ENCODE measurements at regions not wholly inside any gene's neighbourhood (a gene's known extent, or its start where the extent isn't known, plus 50 kb on each side); places are given as distances from the start of the nearest gene placed in this dataset.

DNA sequence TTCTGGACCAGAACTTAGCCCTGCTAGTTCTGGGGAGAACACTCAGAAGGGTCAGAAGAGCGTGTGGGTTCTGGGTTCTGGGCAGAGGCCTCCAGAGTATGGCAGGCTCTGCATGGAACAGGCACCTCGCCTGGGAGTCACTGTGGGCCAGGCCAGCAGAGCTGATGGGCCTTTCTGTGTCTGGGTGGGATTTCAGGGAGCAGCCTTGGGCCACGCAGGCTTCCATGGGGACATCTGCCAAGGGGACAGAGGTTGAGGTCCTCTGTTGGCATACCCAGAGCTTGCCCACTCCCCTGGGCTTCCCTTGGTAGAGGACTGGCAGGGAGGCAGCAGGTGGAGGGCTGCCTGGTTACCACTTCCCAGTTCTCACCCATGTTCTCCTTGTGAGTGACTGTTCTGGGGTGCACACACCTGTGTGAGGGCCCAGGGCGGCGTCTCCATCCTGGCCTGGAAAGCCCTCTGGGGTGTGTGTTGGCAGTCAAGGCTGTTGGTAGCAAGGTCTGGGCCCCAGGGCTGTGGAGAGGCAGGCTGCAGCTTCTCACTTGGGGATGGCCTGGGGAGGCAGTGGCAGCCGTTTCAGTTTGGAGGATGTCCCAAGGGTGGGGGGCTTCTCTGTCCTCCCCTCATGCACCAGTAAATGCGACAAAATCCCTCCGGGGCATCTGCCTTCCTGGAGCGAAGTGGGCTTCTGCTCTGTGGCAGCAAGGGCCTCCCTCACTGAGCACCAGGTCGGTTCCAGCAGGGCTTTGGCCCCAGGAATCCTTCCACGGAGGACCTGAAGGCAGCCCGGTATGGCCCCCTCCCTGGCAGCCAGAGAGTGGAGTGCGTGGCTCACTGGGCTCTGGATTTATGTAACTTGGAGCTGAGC, 74.6 kb upstream of the HDAC4 start:
- Histone ChIP-seq H3K4me1 (ENCODE audit: control insufficient read depth, insufficient read depth, low read length) (no peaks in the 10 kb centered on the region), H3K27me3 (ENCODE audit: control insufficient read depth, insufficient read depth, low read length) (no peaks in the 10 kb centered on the region), H3K4me3 (ENCODE audit: low read length) (no peak overlapping the region), H3K36me3 (ENCODE audit: control insufficient read depth, insufficient read depth, low read length) (no peaks in the 10 kb centered on the region), H3K27ac (ENCODE audit: low read depth, low read length) (no peak overlapping the region), H3K9ac (ENCODE audit: low read length) (no peak overlapping the region)

- no peaks in the 10 kb centered on the region for H3K27me3 ChIP-seq (ENCODE audit: control insufficient read depth, insufficient read depth, low read length)
- no peak overlapping the region for H3K27ac ChIP-seq (ENCODE audit: low read depth, low read length)
- H3K4me3 ChIP-seq (ENCODE audit: low read length) = no peak overlapping the region
- H3K36me3 ChIP-seq (ENCODE audit: control insufficient read depth, insufficient read depth, low read length) = no peaks in the 10 kb centered on the region
- no peaks in the 10 kb centered on the region for H3K4me1 ChIP-seq (ENCODE audit: control insufficient read depth, insufficient read depth, low read length)
- H3K9ac ChIP-seq (ENCODE audit: low read length) = no peak overlapping the region
Measured at GRCh38 chr2:239473211-239473805, 72.5 kb upstream of the HDAC4 start.

DNA sequence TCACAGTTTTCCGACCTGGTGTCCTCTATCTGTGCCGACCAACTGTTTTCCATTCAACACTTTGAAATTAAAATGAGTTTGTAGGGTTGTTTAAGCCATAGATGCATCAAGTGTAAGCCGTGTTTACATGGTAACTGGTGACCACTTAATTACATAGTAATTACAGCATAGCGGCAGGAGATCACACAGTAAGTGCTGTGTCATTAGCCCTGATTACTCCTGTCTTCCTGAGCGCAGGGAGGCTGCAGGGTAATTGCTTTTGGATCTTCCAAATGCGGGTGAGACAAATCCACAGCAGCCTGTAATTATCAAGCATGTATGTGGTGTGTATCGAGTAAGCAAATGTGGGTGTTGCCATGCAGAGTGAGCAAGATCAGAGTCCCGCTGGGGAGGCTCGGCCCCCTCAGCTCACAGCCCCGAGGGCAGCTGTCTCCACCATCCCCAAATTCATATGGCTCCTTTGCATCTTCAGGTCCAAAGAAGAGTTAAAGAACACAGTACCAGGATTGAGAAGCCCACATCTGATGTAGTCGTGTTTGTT, 71.5 kb upstream of the HDAC4 start:
- no peaks in the 10 kb centered on the region for H3K27me3 ChIP-seq (ENCODE audit: control insufficient read depth, insufficient read depth, low read length)

DNA sequence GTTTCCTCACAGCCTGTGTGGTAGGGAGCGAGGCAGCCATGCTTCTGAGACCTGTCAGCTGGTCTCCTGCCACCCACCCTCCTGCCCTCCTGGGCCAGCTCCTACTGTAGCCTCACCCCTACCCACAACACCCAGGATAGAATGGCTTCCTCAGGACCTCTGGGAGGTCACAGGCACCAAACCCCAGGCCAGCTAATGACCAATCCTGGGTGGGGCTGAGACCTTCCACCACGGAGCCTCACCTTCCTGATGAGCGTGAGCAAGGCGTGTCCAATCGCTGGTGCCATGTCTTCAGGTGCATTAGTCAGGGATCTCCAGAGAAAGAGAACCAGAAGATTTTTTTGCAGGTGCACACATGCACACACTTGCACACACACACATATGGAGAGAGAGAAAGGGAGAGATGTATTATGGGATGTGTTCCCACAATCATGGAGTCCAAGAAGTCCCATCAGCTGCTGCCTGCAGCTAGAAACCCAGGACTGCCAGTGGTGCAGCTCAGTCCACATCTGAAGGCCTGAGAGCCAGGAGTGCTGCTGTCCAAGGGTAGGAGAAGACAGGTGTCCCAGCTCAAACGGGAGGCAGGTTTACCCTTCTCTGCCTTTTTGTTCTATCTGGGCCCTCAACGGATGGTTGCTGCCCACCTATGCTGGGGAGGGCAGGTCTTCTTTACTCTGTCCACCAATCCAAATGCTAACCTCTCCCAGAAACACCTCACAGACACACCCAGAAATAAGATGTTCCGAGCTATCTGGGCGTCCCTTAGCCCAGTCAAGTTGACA, 70.4 kb upstream of the HDAC4 start:
- H3K4me1 ChIP-seq (ENCODE audit: control insufficient read depth, insufficient read depth, low read length) = no peaks in the 10 kb centered on the region
- no peaks in the 10 kb centered on the region for H3K27me3 ChIP-seq (ENCODE audit: control insufficient read depth, insufficient read depth, low read length)
- H3K4me3 ChIP-seq (ENCODE audit: low read length) = no peak overlapping the region
- H3K27ac ChIP-seq (ENCODE audit: low read depth, low read length) = no peak overlapping the region
- H3K9ac ChIP-seq (ENCODE audit: low read length) = no peak overlapping the region
- H3K36me3 ChIP-seq (ENCODE audit: control insufficient read depth, insufficient read depth, low read length) = no peaks in the 10 kb centered on the region

More for the DNA sequence above, 71.5 kb upstream of the HDAC4 start:
- Histone ChIP-seq H3K4me1 (ENCODE audit: control insufficient read depth, insufficient read depth, low read length) (no peaks in the 10 kb centered on the region), H3K27ac (ENCODE audit: low read depth, low read length) (no peak overlapping the region), H3K36me3 (ENCODE audit: control insufficient read depth, insufficient read depth, low read length) (no peaks in the 10 kb centered on the region), H3K9ac (ENCODE audit: low read length) (no peak overlapping the region), H3K4me3 (ENCODE audit: low read length) (no peak overlapping the region)

- H3K27ac ChIP-seq (ENCODE audit: low read depth, low read length) = no peak overlapping the region
- no peaks in the 10 kb centered on the region for H3K36me3 ChIP-seq (ENCODE audit: control insufficient read depth, insufficient read depth, low read length)
- no peaks in the 10 kb centered on the region for H3K4me1 ChIP-seq (ENCODE audit: control insufficient read depth, insufficient read depth, low read length)
- H3K27me3 ChIP-seq (ENCODE audit: control insufficient read depth, insufficient read depth, low read length) = no peaks in the 10 kb centered on the region
- H3K4me3 ChIP-seq (ENCODE audit: low read length) = no peak overlapping the region
- no peak overlapping the region for H3K9ac ChIP-seq (ENCODE audit: low read length)
Measured at GRCh38 chr2:239470151-239470900, 69.5 kb upstream of the HDAC4 start.

DNA sequence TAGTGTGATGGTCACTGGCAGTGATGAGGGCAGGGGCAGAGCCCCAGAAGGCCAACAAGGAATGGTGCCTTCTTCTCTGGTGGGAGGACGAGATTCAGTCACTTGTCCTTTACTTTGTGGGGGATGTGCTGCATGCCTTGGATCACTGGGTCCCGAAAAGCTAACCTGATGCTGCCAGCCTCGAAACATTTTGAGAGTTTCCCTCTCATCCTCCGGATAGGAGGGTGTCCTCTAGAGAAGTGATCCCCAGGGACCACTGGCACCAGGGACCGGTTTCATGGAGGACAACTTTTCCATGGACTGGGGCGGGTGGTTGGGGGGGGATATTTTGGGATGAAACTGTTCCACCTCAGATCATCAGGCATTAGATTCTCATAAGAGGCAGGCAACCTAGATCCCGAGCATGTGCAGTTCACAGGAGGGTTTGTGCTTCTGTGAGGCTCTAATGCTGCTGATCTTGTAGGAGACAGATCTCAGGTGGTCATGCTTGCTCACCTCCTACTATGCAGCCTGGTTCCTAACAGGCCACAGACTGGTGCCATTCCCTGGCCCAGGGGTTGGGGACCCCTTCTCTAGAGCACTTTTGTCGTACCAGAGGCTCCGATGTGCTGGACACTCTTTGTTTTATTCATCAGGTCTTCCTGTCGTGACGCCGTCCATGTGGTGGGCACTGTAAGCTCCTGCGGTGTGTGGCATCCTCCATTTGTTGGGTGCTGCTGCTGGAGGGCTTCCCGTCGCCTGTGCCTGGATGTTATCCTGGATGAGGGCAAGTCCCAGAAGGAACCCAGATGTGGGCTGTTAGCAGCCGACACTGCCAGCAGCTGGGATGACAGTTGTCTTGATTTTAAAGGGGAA, 68.5 kb upstream of the HDAC4 start:
- no peak overlapping the region for H3K4me3 ChIP-seq (ENCODE audit: low read length)
- no peaks in the 10 kb centered on the region for H3K27me3 ChIP-seq (ENCODE audit: control insufficient read depth, insufficient read depth, low read length)
- no peak overlapping the region for H3K27ac ChIP-seq (ENCODE audit: low read depth, low read length)
- no peak overlapping the region for H3K9ac ChIP-seq (ENCODE audit: low read length)
- H3K36me3 ChIP-seq (ENCODE audit: control insufficient read depth, insufficient read depth, low read length) = no peaks in the 10 kb centered on the region
- peaks cover 2% of the 10 kb centered on the region for H3K4me1 ChIP-seq (ENCODE audit: control insufficient read depth, insufficient read depth, low read length)

DNA sequence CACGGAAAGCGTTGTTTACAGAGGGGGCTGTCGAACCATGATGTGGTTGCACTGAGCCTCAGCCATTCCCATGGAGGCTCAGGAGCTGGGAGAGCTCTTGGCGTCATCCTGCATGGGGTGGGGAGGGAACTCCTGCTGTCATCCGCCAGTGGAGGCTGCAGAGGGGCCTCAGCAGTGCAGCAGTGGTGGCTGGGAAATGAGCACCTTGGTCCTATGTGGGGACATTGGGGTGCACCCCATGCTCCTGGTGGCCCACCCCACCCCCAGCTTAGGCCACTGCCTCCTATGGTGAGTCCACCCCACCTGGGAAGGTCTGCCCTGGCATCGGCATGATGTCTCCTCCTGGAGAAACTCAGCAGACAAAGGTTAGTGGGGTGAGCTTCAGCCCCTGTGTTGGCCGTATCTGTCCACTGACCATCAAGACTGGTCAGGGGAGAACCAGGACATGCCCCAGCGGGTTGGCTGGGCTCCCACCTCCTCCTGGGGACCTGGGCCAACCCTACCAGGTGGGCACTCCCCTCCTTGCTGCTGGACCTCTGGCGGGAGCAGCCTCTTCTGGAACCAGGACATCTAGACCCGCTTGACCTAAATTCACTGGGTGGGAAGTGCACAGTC, 67.8 kb upstream of the HDAC4 start:
- Histone ChIP-seq H3K36me3 (ENCODE audit: control insufficient read depth, insufficient read depth, low read length) (no peaks in the 10 kb centered on the region), H3K4me3 (ENCODE audit: low read length) (no peak overlapping the region), H3K27me3 (ENCODE audit: control insufficient read depth, insufficient read depth, low read length) (peaks cover 3% of the 10 kb centered on the region), H3K9ac (ENCODE audit: low read length) (no peak overlapping the region), H3K4me1 (ENCODE audit: control insufficient read depth, insufficient read depth, low read length) (peaks cover 5% of the 10 kb centered on the region), H3K27ac (ENCODE audit: low read depth, low read length) (no peak overlapping the region)

GRCh38 chr2:239467956-239468490, 67.2 kb upstream of the HDAC4 start:
- Histone ChIP-seq H3K27me3 (ENCODE audit: control insufficient read depth, insufficient read depth, low read length) (peaks cover 3% of the 10 kb centered on the region), H3K4me3 (ENCODE audit: low read length) (no peak overlapping the region), H3K9ac (ENCODE audit: low read length) (no peak overlapping the region), H3K4me1 (ENCODE audit: control insufficient read depth, insufficient read depth, low read length) (peaks cover 8% of the 10 kb centered on the region), H3K27ac (ENCODE audit: low read depth, low read length) (no peak overlapping the region), H3K36me3 (ENCODE audit: control insufficient read depth, insufficient read depth, low read length) (no peaks in the 10 kb centered on the region)

- Histone ChIP-seq H3K27ac (ENCODE audit: low read depth, low read length) (no peak overlapping the region), H3K4me3 (ENCODE audit: low read length) (no peak overlapping the region), H3K9ac (ENCODE audit: low read length) (no peak overlapping the region), H3K36me3 (ENCODE audit: control insufficient read depth, insufficient read depth, low read length) (no peaks in the 10 kb centered on the region), H3K4me1 (ENCODE audit: control insufficient read depth, insufficient read depth, low read length) (peaks cover 8% of the 10 kb centered on the region), H3K27me3 (ENCODE audit: control insufficient read depth, insufficient read depth, low read length) (peaks cover 3% of the 10 kb centered on the region)
Measured at GRCh38 chr2:239467281-239467955, 66.6 kb upstream of the HDAC4 start.

- Histone ChIP-seq H3K27me3 (ENCODE audit: control insufficient read depth, insufficient read depth, low read length) (peaks cover 3% of the 10 kb centered on the region), H3K9ac (ENCODE audit: low read length) (no peak overlapping the region), H3K4me3 (ENCODE audit: low read length) (no peak overlapping the region), H3K27ac (ENCODE audit: low read depth, low read length) (no peak overlapping the region), H3K36me3 (ENCODE audit: control insufficient read depth, insufficient read depth, low read length) (no peaks in the 10 kb centered on the region), H3K4me1 (ENCODE audit: control insufficient read depth, insufficient read depth, low read length) (peaks cover 8% of the 10 kb centered on the region)
Measured at GRCh38 chr2:239466755-239467271, 66.0 kb upstream of the HDAC4 start.

All from rectal smooth muscle tissue (tissue), 1 donor.